NCI-H82 treated with DMSO at 0.1 percent for 48 hours (cell line): ENCODE measurements at regions not wholly inside any gene's neighbourhood (a gene's known extent, or its start where the extent isn't known, plus 50 kb on each side); places are given as distances from the start of the nearest gene placed in this dataset.

Experiments used
- DNase-seq: peaks from one replicate; lab custom pipeline; 2025; ENCODE audit not compliant: unreplicated experiment; lab: John Stamatoyannopoulos, UW

GRCh38 chr4:108369035-108369655, 200.4 kb upstream of the LEF1 start:
- no peak for DNase-seq

DNA sequence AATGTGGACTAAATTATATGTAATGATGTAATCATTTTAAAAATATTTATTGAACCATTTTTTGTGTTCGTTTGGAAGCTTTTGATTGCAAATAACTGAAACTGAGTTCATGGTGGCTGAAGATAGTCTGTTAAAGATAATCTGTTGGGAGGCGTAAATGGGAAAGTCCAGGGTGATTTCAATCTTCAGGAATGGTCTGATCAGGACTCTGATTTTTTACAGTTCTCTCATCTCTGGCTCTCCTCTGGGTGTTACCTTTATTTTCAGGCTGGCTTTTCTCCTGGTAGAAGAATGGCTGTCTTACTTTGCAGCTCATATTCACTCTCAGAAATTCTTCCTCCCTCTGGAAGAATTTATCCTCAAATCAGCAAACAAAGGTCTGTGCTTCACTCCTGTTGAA, 199.0 kb upstream of the LEF1 start:
- DNase-seq: no peak

DNA sequence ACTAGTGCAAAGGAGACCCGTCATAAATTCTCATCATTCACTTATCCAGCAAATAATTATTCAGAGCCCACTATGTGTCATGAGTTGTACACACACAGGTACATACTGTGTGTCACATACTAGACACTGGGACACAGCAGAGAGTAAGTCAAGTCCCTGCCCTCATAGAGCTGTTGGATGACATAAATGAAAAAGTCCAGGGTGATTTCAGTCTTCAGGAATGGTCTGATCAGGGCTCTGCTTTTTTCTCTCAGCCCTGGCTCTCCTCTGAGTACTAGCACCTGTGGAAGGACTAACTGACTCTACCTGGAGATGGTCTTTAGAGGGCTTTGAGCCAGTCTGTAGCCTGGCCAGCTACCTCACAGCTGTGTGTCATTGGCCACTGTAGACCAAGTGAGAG, 198.0 kb upstream of the LEF1 start:
- no peak for DNase-seq

DNA sequence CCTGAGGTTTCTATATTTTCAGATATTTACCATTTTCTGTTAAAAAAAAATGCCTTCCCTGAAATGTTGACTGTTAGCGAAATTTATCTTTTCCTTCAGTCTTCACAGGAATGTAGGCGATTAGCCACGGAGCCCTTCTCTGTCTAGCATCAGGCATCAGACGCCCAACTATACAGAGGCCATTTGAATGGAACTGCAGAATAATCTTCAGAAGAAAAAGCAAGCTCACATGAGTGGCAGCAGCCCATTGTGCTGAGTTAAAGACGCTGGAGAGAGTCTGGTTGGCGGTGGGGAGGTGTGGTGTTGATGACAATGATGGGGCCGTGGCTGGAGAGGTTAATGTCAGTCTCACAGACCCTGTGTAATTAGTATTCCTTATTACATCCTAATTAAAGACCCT, 196.8 kb upstream of the LEF1 start:
- no peak for DNase-seq

- DNase-seq: no peak
Observed at GRCh38 chr4:108361886-108362285, 193.2 kb upstream of the LEF1 start.

- DNase-seq: no peak
Observed at GRCh38 chr4:108361446-108361820, 192.7 kb upstream of the LEF1 start.

GRCh38 chr4:108360754-108361445, 192.2 kb upstream of the LEF1 start:
- DNase-seq: no peak

DNA sequence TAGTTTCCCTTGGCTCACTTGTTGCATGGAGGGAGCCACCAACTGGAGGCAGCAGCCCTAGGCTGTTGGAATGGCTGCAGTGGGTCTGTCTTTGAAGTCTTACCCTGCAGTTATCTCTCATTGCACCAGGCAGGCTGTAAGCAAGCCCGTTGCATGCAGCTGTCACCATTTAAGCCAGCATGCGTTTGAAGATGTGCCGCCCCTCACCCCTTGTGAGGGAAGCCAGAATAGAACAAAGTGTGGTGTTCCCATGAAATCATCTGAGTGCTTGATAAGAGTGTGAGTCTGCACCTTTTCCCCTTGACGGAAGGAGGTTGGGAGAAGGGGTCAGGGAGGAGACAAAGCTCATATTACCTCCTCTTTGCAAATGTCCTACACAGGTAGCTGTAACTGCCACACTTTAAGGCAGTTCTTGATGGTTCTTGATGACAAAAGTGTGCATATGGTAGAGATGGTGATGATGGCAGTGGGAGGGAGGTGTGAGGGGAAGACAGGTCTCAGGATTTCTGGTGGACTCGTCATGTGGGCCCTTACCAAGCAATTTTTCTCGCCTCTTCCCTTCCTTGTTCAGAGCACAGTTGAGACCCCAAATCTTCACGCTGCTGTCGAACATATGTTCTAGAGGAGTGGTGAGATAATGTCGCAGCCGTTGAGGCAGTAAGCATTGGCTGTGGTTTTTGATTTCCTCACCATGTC, 191.4 kb upstream of the LEF1 start:
- no peak for DNase-seq

DNA sequence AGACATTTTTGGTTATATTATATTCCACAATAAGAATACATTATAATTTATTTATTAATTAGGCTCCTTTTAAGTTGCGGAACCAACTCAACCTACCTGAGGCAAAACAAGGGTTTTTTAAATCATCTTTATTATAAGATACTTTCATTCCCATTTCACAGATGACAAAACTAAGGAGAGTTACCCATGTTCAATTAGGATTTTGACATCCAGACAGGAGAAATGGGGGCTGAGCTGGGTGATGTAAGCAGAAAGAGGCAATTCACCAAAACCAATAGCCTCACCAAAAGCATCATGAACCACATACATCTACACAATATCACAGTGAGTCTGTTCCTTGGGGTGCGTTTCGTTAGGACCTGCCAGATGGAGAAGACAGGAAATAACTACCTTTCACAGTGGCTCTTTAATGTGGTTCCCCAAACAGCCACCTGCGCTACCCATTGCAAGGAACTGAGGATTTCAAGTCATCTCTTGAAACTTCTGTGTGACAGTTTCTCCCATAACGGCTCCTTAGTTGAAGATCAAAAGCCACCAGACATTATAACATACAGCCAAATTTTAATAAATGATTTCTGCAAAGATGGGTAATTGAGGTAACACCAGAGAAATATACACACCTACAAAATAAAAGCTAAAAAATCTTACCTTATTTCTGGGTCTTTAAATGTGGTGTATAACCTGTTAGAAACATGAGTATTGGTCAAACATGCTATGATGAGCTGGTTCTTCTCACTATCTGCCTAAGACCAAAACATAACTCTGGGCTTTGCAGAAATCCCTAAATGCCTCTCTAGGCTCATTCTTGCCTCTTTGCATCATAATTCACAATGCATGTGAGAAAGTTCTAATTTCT, 190.6 kb upstream of the LEF1 start:
- no peak for DNase-seq

GRCh38 chr4:108355902-108356535, 187.3 kb upstream of the LEF1 start:
- no peak for DNase-seq

GRCh38 chr4:108355186-108355901, 186.6 kb upstream of the LEF1 start:
- DNase-seq: no peak

GRCh38 chr4:108352664-108353308, 184.1 kb upstream of the LEF1 start:
- DNase-seq: no peak

GRCh38 chr4:108351791-108352190, 183.1 kb upstream of the LEF1 start:
- no peak for DNase-seq

- DNase-seq: no peak
Observed at GRCh38 chr4:108350332-108350731, 181.6 kb upstream of the LEF1 start.

GRCh38 chr4:108346818-108347210, 178.1 kb upstream of the LEF1 start:
- DNase-seq: no peak

DNA sequence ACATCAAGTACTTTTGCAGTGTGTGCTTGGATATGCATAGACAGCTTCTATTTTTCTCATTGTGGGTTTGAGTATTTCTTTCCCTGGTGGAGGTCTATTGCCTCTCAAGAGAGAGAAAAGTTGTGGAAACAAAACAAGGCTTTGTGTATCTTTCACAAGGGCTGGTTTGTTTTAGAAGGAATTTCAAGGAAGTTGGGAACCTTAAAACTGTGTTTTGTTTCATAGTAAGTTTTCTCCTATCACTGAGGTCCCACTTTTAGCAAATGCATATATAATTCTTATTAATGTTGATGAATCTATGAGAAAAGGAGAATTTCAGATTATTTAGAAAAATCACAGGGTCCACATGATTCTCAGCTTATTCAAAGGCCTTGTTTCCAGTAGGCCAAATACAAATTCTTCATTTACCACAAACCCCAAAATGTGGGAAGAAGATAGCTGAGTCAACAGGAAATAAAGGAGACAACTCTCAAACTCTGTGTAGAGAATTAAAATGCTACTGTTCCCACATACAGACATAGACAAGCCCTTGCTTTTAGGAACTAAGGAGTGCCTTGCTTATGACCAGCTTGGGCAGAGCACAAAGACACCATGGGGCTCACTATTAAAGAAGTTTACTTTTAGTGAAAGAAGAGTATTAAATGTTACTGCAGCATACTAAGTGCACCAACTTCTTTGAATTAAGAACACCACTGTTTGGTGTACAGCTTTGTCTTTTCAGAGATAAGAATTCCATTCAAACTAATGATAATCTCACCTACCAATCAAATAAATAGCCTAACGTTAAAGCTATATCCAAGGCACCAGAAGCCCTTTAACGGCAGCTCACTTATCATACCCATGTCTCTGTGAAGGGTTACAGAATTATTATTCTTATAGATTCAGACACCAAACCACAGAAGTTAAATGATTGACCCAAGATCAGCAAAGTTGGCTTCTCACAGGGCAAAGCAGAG, 177.4 kb upstream of the LEF1 start:
- DNase-seq: no peak

DNA sequence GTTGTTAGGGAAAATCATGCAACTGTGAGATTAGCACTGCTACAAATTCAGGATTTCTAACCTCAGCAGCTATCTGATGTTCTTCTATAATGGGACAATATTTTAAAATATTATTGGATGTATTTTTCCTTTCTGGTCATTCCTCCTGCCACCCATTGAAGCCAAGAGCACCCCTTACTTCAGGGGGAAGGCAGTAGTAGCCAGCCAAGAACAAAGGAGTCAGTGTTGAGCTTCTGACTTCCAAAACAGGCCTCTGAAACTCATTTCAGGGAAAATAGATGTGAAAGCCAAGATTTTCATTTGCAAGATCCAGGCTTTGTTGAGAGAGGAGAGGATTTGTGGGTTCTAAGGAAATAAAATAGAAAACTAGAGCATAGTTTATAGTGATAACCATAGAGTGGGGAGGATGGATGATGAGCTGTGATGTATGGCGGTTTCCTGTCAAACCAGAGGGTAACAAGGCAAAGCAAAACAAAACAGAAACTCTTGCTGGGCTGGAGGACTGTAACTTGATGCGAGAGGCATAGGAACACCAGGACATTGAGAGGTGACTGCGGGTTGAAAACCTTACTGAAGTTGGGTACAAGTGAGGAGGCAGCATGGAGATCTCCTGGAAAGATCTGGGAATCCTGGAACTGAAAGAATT, 173.7 kb upstream of the LEF1 start:
- no peak for DNase-seq

DNA sequence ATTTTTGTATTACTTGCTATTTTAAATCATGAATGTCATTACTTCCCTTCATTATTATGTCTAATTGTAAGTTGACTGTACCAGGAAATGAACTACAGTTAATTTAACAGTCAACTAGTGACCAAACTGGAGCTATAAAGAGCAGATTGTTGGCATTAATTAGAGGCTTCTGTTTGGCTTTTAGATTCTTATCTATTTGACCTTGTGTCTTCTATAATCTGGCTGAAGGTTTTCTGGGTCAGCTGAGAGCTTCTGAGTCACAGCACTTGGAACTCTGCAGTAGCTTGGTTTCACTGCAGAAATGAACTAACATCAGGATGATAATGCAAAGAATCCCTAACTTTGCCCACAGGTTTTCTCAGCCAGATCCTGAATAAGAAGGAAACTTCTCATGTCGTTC, 169.2 kb upstream of the LEF1 start:
- no peak for DNase-seq
